CD14-positive monocyte (primary cell): ENCODE measurements at regions not wholly inside any gene's neighbourhood (a gene's known extent, or its start where the extent isn't known, plus 50 kb on each side); places are given as distances from the start of the nearest gene placed in this dataset.
A peak's percentile ranks its signal among the peaks of the same experiment; 100 is the strongest.
"Not testable (repeated sequence)": the region's sequence is repeated elsewhere in the genome, so short reads cannot be mapped to it uniquely, and the experiment has no call there.

Experiments
- DNase-seq, 3 donors: peaks; one replicate each; pipeline ENCODE4 v3.0.0-alpha.2; 2011 to 2022
- H2AFZ ChIP-seq: 2 replicates; pipeline ENCODE4 v1.6.0; 2012; ENCODE audit warnings: mild to moderate bottlenecking, low read depth, low read length, inconsistent platforms; ENCODE audit not compliant: insufficient read depth, poor library complexity, severe bottlenecking
- H3K27ac ChIP-seq, 2 donors: 1 replicate in 1 of 2; 2 replicates in 1 of 2; pipeline ENCODE4 v1.5.1; 2012 to 2013; ENCODE audit warnings: low read length in 2 of 2, control low read depth in 1 of 2, inconsistent platforms in 1 of 2, low read depth in 1 of 2, mild to moderate bottlenecking in 1 of 2
- H3K27me3 ChIP-seq, 2 donors: one replicate each; pipeline versions ENCODE4 v1.6.0 to v1.6.1; 2011 to 2013; ENCODE audit warnings: low read length in 2 of 2; ENCODE audit not compliant: control insufficient read depth in 2 of 2, insufficient read depth in 2 of 2
- H3K36me3 ChIP-seq, 2 donors: replicated peaks in 1 of 2; 1 replicate in 1 of 2; 2 replicates in 1 of 2; pipeline versions ENCODE4 v1.5.1 to v1.6.1; 2012 to 2013; ENCODE audit warnings: low read length in 2 of 2, control low read depth in 1 of 2, inconsistent platforms in 1 of 2, mild to moderate bottlenecking in 1 of 2; ENCODE audit not compliant: insufficient read depth in 2 of 2, control insufficient read depth in 1 of 2
- H3K4me1 ChIP-seq, 2 donors: 1 replicate in 1 of 2; 2 replicates in 1 of 2; pipeline versions ENCODE4 v1.5.1 to v1.6.1; 2012 to 2013; ENCODE audit warnings: low read length in 2 of 2, control low read depth in 1 of 2, inconsistent platforms in 1 of 2, mild to moderate bottlenecking in 1 of 2, moderate library complexity in 1 of 2; ENCODE audit not compliant: insufficient read depth in 2 of 2, control insufficient read depth in 1 of 2
- H3K4me2 ChIP-seq: replicated peaks from 2 replicates; pipeline ENCODE3; 2012; ENCODE audit warnings: low read length, moderate library complexity, mild to moderate bottlenecking; ENCODE audit not compliant: poor library complexity, severe bottlenecking; ENCODE audit errors: extremely low read depth
- H3K4me3 ChIP-seq, 3 experiments: fragments of 200-600 bp in 1 of 3; sonication (generic) in 1 of 3; replicated peaks in 1 of 3; 1 replicate in 2 of 3; 2 replicates in 1 of 3; pipeline ENCODE4 v1.5.1; 2011 to 2013; ENCODE audit warnings: low read length in 3 of 3, mild to moderate bottlenecking in 3 of 3, control low read depth in 2 of 3, low read depth in 2 of 3, inconsistent platforms in 1 of 3, moderate library complexity in 1 of 3
- H3K79me2 ChIP-seq: 2 replicates; pipeline ENCODE4 v1.6.0; 2012; ENCODE audit warnings: mild to moderate bottlenecking, control low read depth, inconsistent platforms, low read length, moderate library complexity; ENCODE audit not compliant: insufficient read depth
- H3K9ac ChIP-seq: 2 replicates; pipeline ENCODE4 v1.6.0; 2017; ENCODE audit warnings: low read length, mild to moderate bottlenecking; ENCODE audit not compliant: insufficient read depth, poor library complexity, severe bottlenecking
- H3K9me3 ChIP-seq, 2 donors: replicated peaks in 1 of 2; 1 replicate in 1 of 2; 2 replicates in 1 of 2; pipeline versions ENCODE4 v1.5.1 to v1.6.1; 2012 to 2013; ENCODE audit warnings: low read length in 2 of 2, control low read depth in 1 of 2; ENCODE audit not compliant: control insufficient read depth in 1 of 2, insufficient read depth in 1 of 2
- H4K20me1 ChIP-seq: 2 replicates; pipeline ENCODE4 v1.6.0; 2012; ENCODE audit warnings: mild to moderate bottlenecking, low read length, control low read depth, moderate library complexity; ENCODE audit not compliant: insufficient read depth
- H3K27ac Mint-ChIP-seq, 7 donors: one replicate each; pipeline ENCODE4 v1.8.0; 2020; ENCODE audit warnings: mild to moderate bottlenecking in 7 of 7, mixed read lengths in 7 of 7, moderate library complexity in 6 of 7, inconsistent platforms in 2 of 7
- H3K27me3 Mint-ChIP-seq, 3 donors: one replicate each; pipeline ENCODE4 v1.8.0; 2021 to 2022; ENCODE audit warnings: low read depth in 3 of 3, mild to moderate bottlenecking in 3 of 3, mixed read lengths in 3 of 3, moderate library complexity in 3 of 3, inconsistent platforms in 1 of 3
- H3K36me3 Mint-ChIP-seq, 2 donors: one replicate each; pipeline ENCODE4 v1.8.0; 2020; ENCODE audit warnings: mixed read lengths in 2 of 2, inconsistent platforms in 1 of 2, mild to moderate bottlenecking in 1 of 2
- H3K4me1 Mint-ChIP-seq: one replicate; pipeline ENCODE4 v1.8.0; 2020; ENCODE audit warnings: mild to moderate bottlenecking, mixed read lengths
- H3K4me3 Mint-ChIP-seq, 2 donors: one replicate each; pipeline ENCODE4 v1.8.0; 2020; ENCODE audit warnings: mild to moderate bottlenecking in 2 of 2, mixed read lengths in 2 of 2, moderate library complexity in 1 of 2
- H3K9me3 Mint-ChIP-seq, 7 donors: one replicate each; pipeline ENCODE4 v1.8.0; 2020 to 2022; ENCODE audit warnings: mixed read lengths in 7 of 7, mild to moderate bottlenecking in 6 of 7, moderate library complexity in 6 of 7, inconsistent platforms in 2 of 7
- WGBS: methylation state at CpG from one replicate; pipeline ENCODE4 v1.1.5; 2013; ENCODE audit warnings: missing lambda C conversion rate; ENCODE audit not compliant: insufficient coverage; 5-methylcytosine and 5-hydroxymethylcytosine counted together
- intact Hi-C, 2 donors: fragments of 100-400 bp; cut with micrococcal nuclease; formaldehyde crosslinking; loops; one replicate each; pipeline versions ENCODE4 v1.15.0 to v1.15.1; 2023

GRCh38 chr2:87592974-87593373 is 154.9 kb upstream of the PLGLB2 start:
- H3K36me3 Mint-ChIP-seq, H2AFZ ChIP-seq, H3K36me3 ChIP-seq, H3K9me3 ChIP-seq, H3K27ac ChIP-seq, H3K4me1 ChIP-seq, H3K4me3 ChIP-seq, H3K4me2 ChIP-seq, H3K79me2 ChIP-seq, H3K4me1 Mint-ChIP-seq, H4K20me1 ChIP-seq, H3K27ac Mint-ChIP-seq, intact Hi-C loops, H3K27me3 Mint-ChIP-seq, H3K9ac ChIP-seq, H3K4me3 Mint-ChIP-seq, H3K27me3 ChIP-seq, DNase-seq: not testable (repeated sequence)
- no CpG with 5 or more reads among the region's 4 CpGs for WGBS
- peaks cover 0 to 13% (median 4%) of the 10 kb centered on the region in 7 donors for H3K9me3 Mint-ChIP-seq

DNA sequence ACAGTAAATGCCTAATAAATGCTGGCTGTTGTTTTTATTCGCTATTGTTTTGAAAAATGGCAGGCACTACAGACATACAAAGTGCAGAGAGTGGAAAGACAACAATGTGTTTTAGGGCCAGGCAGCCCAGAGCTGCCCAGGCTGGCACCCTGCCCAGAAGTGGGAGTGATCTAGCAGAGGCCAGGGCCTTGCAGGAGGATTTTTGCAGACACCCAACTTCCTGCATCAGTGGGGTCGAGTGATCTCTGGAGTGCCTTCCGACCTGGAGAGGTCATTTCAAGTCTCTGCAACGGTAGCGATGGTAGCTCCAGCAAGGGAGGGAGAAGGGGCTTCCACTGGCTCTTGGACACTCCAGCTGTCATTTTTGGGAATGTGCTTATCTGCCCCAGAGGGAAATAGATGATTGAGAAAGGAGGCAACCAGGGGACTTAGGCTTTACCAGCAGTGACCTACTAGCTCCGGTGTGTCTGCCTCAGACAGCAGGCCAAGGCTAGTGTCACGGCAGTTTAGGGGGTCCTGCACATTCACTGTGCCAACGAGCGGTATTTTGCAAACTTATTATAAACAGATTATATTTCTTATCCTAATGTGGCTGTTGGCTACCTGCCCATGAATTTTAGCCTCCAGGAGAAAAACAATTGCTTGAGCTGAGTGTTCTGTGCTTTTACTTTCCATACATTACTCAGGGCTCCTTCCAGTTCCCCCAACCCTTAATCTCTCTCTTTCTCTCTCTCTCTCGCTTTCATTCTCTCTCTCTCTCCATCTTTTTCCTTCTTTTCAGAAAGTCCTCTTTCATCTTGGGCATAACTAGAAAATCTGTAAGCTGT is 153.9 kb upstream of the PLGLB2 start:
- H3K36me3 ChIP-seq, H3K27ac ChIP-seq, H3K9ac ChIP-seq, H3K4me3 Mint-ChIP-seq, H3K4me1 Mint-ChIP-seq, H3K4me2 ChIP-seq, H3K4me3 ChIP-seq, H3K27me3 ChIP-seq, H4K20me1 ChIP-seq, H3K36me3 Mint-ChIP-seq, H3K27me3 Mint-ChIP-seq, H3K4me1 ChIP-seq, H3K79me2 ChIP-seq, H2AFZ ChIP-seq, H3K9me3 ChIP-seq, intact Hi-C loops: not testable (repeated sequence)
- DNase-seq, result peak in 1 of 3 donors; percentile 5
- H3K27ac Mint-ChIP-seq, result peak overlapping the region in 1 of 7 donors; percentile 30
- no CpG with 5 or more reads among the region's 10 CpGs for WGBS
- H3K9me3 Mint-ChIP-seq, result peaks cover 0 to 13% (median 4%) of the 10 kb centered on the region in 7 donors

- H3K4me1 Mint-ChIP-seq, H2AFZ ChIP-seq, H3K9ac ChIP-seq, H3K79me2 ChIP-seq, H3K4me3 ChIP-seq, H3K9me3 ChIP-seq, intact Hi-C loops, H3K27me3 Mint-ChIP-seq, H3K27me3 ChIP-seq, DNase-seq, H3K36me3 ChIP-seq, H4K20me1 ChIP-seq, H3K27ac Mint-ChIP-seq, H3K4me2 ChIP-seq, H3K4me1 ChIP-seq, H3K4me3 Mint-ChIP-seq, H3K36me3 Mint-ChIP-seq, H3K27ac ChIP-seq: not testable (repeated sequence)
- WGBS, result no CpG with 5 or more reads among the region's 7 CpGs
- H3K9me3 Mint-ChIP-seq, result peaks cover 0 to 13% (median 4%) of the 10 kb centered on the region in 7 donors
Measured at GRCh38 chr2:87594611-87594992, 153.3 kb upstream of the PLGLB2 start.

GRCh38 chr2:87595017-87595416 is 152.9 kb upstream of the PLGLB2 start:
- H2AFZ ChIP-seq, intact Hi-C loops, H3K4me1 ChIP-seq, H3K4me1 Mint-ChIP-seq, H3K9ac ChIP-seq, H3K27me3 ChIP-seq, H3K27me3 Mint-ChIP-seq, H3K9me3 ChIP-seq, H3K4me3 Mint-ChIP-seq, H4K20me1 ChIP-seq, H3K27ac ChIP-seq, H3K79me2 ChIP-seq, H3K36me3 Mint-ChIP-seq, H3K4me3 ChIP-seq, H3K4me2 ChIP-seq, H3K36me3 ChIP-seq, H3K27ac Mint-ChIP-seq, DNase-seq: not testable (repeated sequence)
- no CpG with 5 or more reads among the region's 6 CpGs for WGBS
- H3K9me3 Mint-ChIP-seq, result peaks cover 0 to 13% (median 4%) of the 10 kb centered on the region in 7 donors
